NB4 (cell line): ENCODE measurements at regions not wholly inside any gene's neighbourhood (a gene's known extent, or its start where the extent isn't known, plus 50 kb on each side); places are given as distances from the start of the nearest gene placed in this dataset.

Source experiments
- CTCF ChIP-seq: IDR thresholded peaks from one replicate; pipeline ENCODE4 v1.5.1; 2012; ENCODE audit warnings: low read depth, low read length
- MYC ChIP-seq: IDR thresholded peaks from 2 replicates; pipeline ENCODE4 v1.6.1; 2011; ENCODE audit warnings: low read depth, low read length

- no peak for TF ChIP-seq CTCF
- TF ChIP-seq MYC = no peak
Measured at GRCh38 chr1:220356981-220357850, 85.0 kb upstream of the RAB3GAP2 start.
